HG03039 (cell line): ENCODE measurements at regions not wholly inside any gene's neighbourhood (a gene's known extent, or its start where the extent isn't known, plus 50 kb on each side); places are given as distances from the start of the nearest gene placed in this dataset.

Source experiments
- ATAC-seq: cut with Tn5 transposase; IDR thresholded peaks from one replicate; pipeline ENCODE4 v1.9.1; 2021; ENCODE audit warnings: mild to moderate bottlenecking, moderate library complexity; ENCODE audit not compliant: unreplicated experiment

DNA sequence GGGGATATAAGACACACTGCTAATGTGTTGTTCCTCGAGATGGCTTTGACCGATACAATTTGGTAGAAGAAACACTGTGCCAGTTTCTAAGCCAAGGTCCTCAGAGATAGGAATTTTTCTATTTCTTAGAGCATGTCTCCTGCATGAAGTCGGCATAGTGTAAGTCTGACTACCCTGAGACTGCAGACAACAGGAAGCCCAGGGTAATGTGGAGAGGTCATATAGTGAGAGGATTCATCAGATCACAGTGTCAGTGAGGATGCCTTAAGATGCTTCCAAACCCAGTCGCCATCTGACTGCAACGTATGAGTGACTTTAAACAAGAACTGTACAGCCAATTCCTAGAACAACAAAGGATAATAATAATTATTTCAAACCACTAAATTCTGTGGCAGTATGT is 818.3 kb upstream of the GYPC start:
- no peak for ATAC-seq

DNA sequence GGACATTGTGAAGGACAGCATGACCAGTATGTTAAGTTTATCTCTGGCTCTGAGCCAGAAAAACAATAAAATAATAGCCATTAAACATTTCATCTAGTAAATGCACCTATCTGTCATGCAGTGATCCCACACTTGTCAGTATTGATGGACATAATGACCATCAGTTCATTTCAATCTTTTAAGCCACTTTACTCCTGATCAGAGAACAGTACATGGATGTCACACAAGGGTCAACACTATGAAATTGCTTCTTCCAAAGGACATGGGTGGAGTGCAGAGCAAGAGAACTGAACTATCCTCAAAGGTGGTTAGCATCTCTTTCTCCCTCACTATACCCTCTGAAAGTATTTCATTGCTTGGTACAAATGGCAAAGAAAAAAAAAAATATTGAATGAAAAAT is 816.0 kb upstream of the GYPC start:
- ATAC-seq = no peak

DNA sequence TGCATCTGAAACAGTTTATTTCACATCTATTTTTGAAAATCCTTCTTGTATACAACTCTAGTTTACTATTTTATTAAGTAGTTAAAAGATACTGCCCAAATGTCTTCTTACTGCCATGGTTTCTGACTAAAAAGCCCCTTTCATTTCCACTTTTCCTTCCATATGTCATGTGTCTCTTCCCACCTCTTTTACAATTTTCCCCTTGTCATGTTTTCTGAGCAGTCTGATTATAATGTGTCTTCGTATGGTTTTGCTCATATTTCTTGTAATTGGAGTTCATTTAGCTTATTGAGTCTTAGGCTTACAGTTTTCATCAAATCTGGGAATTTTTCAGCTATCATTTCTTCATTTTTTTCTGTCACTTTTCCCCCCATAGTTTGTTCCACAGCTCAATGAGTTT is 813.9 kb upstream of the GYPC start:
- no peak for ATAC-seq

DNA sequence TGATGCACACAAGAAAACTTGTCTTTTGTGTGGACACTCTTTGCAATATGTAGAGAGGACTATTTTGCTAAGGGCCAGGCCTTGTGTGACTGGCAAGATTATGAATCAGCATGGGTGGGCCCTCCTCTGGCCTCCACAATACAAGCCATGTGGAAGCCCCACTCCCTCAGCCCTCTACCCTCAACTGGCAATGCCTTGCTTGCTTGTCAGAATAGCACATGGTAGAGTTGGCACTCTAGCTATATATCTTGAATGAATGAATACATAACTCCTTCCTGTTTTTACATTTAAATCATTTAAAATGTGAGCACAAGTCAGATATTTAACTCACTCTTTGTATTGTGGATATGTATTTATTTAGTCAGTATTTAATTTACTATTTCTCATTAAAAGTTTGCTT is 805.4 kb upstream of the GYPC start:
- ATAC-seq = no peak

DNA sequence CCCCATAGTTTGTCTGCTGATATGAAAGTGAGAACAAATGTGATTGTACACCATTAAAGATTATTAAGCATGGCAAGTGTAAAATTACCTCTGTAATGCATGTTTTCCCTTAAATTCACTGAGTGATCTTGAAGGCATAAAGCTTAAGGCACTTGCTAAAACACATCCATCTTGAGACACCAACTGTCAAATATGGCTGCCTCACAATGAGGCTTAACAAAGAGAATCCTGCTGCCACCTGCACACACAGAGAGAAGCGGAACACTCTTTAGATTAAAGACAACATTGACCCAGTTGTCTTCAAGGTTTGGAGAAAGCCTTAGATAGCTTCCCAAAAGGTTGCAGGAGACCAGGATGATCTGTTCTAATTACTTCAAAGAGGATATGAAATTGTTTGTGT is 803.6 kb upstream of the GYPC start:
- ATAC-seq = no peak

DNA sequence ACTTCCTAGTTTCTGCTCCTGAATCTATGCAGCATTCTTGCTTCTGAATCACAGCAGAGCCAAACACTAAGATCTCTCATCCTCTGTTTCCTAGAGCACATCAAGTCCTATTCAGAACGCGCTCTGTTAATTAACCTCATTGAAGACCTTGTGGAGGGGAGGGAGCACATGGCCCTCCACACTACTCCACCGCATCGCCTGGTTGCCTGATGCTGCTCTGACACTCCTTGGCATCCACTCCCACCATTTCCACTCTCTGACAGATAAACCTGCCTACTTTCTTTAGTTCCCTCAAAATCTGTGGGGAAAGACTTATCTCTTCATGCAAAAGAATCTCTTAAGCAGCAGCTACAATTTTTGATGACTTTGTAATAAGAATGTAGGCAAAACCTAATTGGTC is 802.3 kb upstream of the GYPC start:
- no peak for ATAC-seq

DNA sequence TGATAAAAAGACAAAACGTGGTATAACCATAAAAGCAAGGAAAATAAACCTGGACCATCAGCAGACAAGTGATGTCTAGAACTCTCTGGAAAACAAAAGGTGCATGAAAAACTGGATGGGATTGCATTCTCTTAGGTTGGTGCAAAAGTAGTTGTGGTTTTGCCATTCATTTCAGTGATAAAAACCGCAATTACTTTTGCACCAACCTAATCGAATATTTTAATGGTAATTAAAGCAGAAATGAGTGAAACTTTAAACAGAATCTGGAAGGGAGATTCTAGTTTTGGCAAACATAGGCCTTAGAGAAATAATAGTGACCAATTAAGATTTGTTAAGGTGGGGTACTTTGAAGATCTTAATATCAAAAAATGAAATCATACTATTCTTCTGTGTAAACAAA is 800.8 kb upstream of the GYPC start:
- ATAC-seq = no peak

DNA sequence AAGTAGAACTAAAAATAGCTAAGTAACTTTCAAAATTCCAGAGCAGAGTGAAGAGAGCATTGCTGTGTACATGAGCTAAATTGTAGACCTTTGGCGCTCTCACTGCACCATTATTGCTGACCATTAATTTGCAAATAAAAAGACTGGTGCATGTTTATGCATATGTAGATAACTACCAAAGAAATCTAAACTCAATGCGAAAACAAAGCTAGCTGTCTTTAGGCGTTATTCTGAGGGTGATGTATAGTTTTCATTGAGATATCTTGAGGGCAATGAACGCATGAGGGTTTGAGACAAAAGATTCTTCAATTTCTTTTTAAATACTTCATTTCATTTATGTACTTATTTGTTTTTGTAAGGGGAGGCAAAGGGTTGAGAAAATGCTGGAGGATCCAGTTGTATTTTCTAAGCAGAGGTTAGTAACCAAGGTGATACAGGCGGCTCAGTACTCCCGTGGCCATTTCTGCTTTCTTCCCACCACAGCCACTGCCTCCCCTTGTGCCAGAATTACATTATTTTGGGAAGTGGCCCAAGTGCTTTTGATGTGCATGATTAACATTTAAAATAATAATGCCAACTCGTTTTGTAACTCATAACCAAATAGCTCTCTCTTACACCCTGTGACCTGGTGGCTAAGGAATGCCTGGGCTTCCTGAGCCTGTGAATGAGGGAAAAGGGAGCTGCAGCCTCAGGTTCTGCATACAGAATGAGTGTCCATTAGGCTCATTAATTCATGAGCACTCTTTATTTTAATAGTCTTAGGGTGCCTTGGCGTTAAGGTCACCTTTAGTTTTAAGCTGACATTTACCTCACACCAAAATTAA is 797.8 kb upstream of the GYPC start:
- no peak for ATAC-seq

DNA sequence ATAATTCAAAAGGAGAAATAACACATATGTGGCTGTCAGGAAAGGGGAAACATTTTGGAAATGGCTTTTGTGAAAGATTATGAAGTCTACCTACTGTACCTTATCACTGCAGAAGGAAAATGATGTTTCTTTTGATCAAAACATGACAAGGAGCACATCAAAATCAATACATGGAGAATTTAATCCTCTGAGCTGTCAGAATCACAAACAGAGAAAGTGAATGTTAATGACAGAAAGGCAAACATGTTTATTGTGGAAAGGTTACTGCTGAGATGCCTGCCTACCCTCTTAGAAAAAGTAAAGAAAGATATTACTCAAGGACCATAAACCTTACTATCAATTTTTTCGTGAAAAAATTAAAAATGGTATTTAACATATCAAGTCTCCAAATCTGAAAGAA is 794.5 kb upstream of the GYPC start:
- no peak for ATAC-seq

DNA sequence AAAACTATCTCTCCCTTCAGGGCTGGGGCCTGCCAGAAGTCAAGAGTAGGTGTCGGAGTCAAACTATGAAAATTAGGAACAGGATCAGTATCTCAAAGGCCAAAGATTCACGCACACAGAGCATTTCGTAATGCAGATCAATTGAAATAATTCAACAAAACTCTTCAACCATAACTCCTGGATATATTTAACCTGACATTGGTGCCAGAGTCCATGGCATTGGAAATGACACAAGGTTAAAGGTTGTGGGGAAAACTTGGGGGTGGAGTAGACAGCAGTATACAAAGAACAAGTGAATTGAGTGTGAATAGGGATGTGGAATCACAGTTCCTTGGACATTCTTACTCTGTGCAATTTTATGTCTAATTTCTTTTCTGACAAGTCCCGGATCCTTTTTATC is 788.0 kb upstream of the GYPC start:
- no peak for ATAC-seq

DNA sequence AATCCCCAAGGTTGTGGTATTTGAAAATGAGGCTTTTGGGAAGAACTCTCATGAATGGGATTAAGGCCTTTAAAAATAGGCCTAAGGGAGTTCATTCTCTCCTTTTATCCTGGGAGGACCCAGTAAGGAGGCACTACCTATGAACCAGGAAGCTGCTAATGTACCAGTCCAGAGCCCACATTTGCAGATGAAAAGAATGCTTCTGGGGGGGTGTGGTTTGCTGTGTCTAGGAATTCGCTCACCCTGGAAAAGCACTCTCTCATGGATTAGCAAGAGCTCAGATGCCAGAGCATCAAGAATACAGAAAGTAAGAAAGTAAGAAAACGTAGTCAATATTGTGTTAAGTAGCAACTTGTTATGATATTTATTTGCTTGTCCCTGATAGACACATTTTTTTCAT is 785.7 kb upstream of the GYPC start:
- ATAC-seq = no peak

DNA sequence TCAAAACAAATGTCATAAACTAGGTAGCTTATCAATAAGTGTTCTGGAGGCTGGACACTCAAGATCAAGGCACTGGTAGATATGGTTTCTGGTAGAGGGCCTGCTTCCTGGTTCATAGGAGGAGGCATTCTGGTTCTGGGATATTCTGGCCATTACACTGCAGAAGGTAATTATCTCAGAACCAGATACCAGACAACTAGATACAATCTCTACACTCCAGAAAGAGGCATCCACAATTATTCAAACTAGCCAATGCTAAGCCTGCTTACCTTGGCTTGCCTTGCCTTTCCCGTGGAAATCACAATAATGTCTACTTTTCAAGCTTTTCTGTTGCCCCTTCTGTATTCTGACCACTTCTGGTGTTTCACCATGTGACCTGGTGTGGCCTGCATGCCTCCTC is 785.2 kb upstream of the GYPC start:
- no peak for ATAC-seq

DNA sequence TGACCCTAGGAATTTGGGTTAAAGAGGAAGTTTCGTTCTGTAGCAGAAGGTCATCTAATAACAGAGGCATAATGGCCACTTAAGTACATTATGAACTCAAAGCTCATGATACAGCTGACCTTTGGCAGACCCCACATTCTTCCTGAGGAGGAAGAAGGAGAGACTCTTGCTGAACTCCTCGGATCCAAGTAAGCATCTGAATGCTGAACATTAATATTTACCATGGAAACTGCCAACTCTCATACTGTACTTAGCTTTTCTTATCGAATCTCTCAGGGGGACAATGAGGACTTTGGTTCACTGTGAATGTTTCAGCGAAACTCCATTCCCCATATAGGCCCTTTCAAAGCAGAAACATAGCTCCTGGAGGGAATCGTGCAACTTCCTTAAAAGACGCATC is 781.4 kb upstream of the GYPC start:
- ATAC-seq = no peak

DNA sequence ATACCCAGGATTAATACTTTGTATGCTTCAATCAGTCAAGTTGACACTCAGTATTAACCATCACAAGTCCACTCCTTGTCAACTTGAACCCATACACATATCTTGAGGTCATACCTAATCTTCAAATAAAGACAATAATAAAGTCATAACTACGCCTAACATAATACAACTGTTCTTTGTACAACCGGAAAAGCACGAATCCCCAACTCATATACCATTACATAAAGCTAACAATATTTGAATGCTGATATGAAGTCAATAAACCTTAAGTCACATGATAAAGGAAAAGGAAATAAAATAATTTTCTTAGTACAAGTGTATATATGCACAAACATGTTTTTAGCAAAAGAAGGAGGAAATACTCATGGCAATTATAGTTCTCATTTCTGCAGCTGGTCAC is 770.6 kb upstream of the GYPC start:
- ATAC-seq = no peak

DNA sequence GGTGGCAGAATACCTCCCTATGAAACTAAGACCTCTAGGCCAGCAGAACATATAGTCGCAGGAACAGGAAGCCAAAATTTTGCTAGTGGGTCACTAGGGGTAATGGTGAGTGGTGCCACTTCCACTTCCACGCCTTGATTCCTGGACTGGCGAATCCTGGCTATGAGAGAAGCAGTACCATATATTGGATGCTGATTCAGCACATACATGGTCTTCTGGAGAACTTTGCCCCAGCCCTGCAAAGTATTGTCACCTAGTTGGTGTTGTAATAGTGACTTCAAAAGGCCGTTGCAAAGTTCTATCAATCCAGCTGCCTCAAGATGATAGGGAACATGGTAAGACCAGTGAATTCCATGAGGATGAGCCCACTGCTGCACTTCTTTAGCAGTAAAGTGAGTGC is 769.8 kb upstream of the GYPC start:
- no peak for ATAC-seq

DNA sequence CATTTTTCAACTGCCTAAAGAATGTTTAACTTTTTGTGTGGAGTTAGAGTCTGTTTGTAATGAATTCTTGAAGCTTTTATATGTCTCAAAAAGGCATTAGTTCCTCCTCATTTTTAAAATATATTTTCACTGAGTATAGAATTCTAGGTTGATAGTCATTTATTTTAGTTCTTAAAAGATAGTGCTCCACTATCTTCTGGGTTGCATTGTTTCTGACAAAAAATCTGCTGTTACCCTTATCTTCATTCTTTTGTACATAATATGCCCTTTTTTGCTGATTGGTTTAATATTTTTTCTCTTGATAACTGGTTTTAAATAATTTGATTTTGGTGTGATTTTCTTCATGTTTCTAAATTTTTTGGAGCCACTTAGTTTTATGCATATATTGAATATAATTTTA is 754.7 kb upstream of the GYPC start:
- ATAC-seq = no peak

DNA sequence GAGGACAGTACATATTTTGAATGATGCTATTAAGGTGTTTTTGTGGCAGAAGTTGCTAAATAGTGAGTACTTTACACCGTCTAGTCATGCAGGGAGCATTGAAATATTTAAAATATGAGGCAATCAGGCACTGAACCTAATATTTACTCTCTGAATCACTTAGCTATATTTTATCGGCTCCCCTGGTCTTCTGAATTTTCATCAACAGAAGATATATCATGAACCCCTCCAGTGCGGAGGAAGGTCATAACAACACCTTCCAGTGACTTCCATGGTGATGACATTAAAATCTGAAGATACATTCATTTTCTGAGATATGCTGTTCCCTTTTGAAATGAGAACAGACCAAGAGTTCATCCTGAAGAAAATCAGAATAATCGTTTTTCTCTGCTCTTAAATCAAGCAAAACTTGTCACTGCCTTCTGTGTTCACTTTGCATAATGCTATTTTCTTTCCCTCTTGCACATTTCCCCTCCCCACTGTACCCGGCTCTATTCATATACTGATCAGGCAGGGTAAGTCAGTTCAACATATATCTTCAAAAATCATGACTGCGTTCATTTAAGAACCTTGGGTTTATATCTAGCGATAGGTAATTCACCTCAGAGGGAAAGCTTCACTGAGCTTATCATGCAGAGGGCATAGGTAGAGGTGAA is 729.9 kb upstream of the GYPC start:
- no peak for ATAC-seq

DNA sequence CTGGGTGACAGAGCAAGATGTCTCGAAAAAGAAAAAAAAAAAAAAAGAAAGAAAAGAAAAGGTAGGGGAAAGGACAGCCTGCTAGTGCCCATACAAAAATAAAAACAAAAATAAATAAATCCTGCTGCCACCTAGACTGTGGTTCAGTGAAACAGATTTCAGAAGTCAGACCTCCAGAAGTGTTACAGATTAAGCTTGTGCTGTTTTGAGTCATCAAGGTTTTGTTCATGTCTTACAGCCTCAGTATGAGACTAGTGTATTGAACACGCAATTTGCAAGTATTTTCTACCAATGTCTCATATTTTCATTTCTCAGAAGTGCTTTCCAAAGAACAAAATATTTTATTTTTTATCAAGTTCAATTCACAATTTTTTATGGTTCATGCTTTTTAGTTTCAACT is 720.4 kb upstream of the GYPC start:
- ATAC-seq = no peak

DNA sequence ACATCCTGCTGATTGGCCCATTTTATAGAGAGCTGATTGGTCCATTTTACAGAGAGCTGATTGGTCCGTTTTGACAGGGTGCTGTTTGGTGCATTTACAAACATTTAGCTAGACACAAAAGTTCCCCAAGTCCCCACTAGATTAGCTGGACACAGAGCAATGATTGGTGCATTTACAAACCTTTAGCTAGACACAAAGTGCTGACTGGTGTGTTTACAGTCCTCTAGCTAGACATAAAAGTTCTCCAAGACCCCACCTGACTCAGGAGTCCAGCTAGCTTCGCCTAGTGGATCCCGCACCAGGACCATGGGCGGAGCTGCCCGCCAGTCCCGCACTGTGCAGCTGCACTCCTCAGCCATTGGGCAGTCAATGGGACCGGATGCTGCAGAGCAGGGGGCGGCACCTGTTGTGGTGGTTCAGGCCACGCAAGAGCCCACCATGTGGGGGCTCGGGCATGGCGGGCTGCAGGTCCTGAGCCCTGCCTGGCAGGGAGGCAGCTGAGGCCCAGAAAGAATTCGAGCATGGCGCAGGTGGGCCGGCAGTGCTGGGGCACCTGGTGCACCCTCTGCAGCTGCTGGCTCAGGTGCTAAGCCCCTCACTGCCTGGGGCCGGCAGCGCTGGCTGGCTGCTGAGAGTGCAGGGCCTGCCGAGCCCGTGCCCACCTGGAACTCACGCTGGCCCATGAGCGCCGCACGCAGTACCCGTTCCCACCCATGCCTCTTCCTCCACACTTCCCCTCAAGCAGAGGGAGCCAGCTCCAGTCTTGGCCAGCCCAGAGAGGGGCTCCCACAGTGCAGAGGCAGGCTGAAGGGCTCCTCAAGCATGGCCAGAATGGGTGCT is 713.2 kb upstream of the GYPC start:
- no peak for ATAC-seq

DNA sequence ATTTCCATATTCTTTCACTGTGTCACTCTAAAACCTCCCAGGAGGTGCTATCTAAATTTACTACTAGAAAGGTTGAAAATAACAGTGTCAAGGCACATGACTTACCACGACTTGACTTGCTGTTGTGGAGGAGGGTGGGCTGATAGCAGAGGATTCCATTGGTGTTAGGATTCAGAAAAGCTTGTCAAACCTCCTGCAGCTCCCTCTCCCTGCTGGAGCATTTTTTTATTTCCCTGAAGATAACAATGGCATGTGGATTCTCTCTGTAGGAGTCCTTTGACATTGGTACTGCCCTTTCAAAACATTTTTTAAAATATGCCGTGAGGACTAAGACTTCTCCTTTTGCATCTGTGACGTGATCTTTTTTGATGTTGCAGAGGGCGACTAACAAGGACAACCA is 696.9 kb upstream of the GYPC start:
- no peak for ATAC-seq

DNA sequence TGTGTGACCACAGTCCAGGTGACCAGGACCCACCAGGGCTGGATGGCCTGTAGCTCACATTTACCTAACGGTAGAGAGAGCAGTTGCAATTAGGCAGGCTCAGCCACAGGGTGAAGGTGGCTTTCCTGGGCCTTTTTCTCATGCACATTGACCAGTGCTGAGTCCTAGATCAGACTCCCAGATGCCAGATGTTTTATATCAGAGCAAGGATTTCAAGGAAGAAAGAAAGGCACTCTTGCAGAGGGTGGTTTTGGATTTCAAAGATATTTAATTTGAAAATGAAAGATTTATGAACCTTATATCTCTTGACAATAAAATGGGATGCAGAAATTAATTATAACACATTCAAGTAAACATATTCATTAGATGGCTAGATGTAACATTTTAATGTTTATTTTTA is 694.2 kb upstream of the GYPC start:
- ATAC-seq = no peak

DNA sequence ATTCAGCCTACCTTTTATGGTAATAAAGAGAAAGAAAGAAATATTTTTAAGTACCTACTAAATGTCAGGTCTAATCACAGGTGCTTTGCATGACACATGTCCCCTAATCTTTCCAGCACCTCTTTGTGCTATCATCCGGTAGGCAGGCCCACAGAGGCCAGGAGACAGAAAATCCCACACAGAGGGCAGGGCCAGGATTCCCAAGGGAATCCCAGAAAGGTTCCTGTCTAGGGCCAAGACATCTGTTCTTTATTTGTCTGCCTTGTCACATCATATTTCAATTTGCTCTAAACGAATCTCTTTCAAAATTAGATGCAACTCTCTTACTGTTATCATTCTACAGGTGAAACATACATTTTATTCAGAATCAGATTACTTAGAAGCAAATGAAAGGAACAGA is 676.1 kb upstream of the GYPC start:
- no peak for ATAC-seq
